ENCODE measurements at regions not wholly inside any gene's neighbourhood (a gene's known extent, or its start where the extent isn't known, plus 50 kb on each side); places are given as distances from the start of the nearest gene placed in this dataset.

DNA sequence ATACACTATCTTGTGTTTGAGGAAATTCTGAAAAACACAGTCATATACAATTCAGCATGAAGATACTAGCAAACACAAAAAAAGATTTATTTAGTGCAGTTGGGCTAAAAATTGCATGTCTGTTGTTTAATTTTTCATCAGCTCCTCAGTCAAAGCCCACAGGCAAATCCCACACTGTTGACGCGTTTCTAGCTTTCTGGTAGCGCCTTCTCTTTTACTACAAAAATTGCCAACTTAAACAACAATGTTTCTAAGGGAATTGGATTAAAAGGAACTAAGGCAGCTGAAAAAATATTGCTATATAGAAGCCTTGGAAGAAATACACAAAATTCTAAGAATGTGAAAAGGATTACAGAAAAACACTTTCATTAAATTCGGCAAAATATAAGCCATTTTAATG lies 196.7 kb upstream of the P2RY1 start:
- H3K27me3 ChIP-seq (ENCODE audit: control insufficient read depth, extremely low read depth, insufficient read depth, low read length): no peaks in the 10 kb centered on the region
- no peak overlapping the region for H3K27ac ChIP-seq (ENCODE audit: control insufficient read depth, insufficient read depth, low read length)
- H3K9me3 ChIP-seq (ENCODE audit: control insufficient read depth, low read depth, low read length): no peaks in the 10 kb centered on the region
- no peaks in the 10 kb centered on the region for H4K20me1 ChIP-seq (ENCODE audit: control insufficient read depth, extremely low read depth, insufficient read depth, low read length)
- DNase-seq (ENCODE audit: low read depth, low spot score) (no peak), FAIRE-seq (no peak)
- no peak overlapping the region for H3K9ac ChIP-seq (ENCODE audit: control insufficient read depth, extremely low read depth, insufficient read depth, low read length)
- H3K9me1 ChIP-seq (ENCODE audit: control insufficient read depth, extremely low read depth, insufficient read depth, low read length): no peaks in the 10 kb centered on the region
- no peaks in the 10 kb centered on the region for H3K36me3 ChIP-seq (ENCODE audit: control insufficient read depth in 2 of 2, extremely low read depth in 1 of 2, insufficient read depth in 2 of 2, low read length in 2 of 2)
- no peak overlapping the region for H3K4me3 ChIP-seq (ENCODE audit: control insufficient read depth in 2 of 3, extremely low read depth in 1 of 3, insufficient read depth in 2 of 3, low read depth in 1 of 3, low read length in 3 of 3)
- TF ChIP-seq, protein P1, sequence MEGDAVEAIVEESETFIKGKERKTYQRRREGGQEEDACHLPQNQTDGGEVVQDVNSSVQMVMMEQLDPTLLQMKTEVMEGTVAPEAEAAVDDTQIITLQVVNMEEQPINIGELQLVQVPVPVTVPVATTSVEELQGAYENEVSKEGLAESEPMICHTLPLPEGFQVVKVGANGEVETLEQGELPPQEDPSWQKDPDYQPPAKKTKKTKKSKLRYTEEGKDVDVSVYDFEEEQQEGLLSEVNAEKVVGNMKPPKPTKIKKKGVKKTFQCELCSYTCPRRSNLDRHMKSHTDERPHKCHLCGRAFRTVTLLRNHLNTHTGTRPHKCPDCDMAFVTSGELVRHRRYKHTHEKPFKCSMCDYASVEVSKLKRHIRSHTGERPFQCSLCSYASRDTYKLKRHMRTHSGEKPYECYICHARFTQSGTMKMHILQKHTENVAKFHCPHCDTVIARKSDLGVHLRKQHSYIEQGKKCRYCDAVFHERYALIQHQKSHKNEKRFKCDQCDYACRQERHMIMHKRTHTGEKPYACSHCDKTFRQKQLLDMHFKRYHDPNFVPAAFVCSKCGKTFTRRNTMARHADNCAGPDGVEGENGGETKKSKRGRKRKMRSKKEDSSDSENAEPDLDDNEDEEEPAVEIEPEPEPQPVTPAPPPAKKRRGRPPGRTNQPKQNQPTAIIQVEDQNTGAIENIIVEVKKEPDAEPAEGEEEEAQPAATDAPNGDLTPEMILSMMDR (optimal IDR thresholded peaks at IDR 0.05 in 1 of 3, IDR thresholded peaks at IDR 0.05 in 1 of 3, conservative IDR thresholded peaks at IDR 0.05 in 1 of 3; ENCODE audit: extremely low read depth in 1 of 3, insufficient read depth in 2 of 3, low read length in 3 of 3): no peak
- no peak for TF ChIP-seq EZH2 (IDR thresholded peaks at IDR 0.05; ENCODE audit: low read length)
- dilution Hi-C loops (cut with MboI; ENCODE audit: extremely low pct_ligation_motif_present, low sequenced_read_pairs): no loop called here
- no peak overlapping the region for H3K4me2 ChIP-seq (ENCODE audit: control insufficient read depth, extremely low read depth, insufficient read depth, low read depth, low read length)
- H3K4me1 ChIP-seq (ENCODE audit: control insufficient read depth, extremely low read depth, insufficient read depth, low read length): peaks cover 11% of the 10 kb centered on the region
- H3K79me2 ChIP-seq (ENCODE audit: control insufficient read depth, insufficient read depth, low read length): no peaks in the 10 kb centered on the region
- H2AFZ ChIP-seq (ENCODE audit: control insufficient read depth, low read length): no peak overlapping the region

DNA sequence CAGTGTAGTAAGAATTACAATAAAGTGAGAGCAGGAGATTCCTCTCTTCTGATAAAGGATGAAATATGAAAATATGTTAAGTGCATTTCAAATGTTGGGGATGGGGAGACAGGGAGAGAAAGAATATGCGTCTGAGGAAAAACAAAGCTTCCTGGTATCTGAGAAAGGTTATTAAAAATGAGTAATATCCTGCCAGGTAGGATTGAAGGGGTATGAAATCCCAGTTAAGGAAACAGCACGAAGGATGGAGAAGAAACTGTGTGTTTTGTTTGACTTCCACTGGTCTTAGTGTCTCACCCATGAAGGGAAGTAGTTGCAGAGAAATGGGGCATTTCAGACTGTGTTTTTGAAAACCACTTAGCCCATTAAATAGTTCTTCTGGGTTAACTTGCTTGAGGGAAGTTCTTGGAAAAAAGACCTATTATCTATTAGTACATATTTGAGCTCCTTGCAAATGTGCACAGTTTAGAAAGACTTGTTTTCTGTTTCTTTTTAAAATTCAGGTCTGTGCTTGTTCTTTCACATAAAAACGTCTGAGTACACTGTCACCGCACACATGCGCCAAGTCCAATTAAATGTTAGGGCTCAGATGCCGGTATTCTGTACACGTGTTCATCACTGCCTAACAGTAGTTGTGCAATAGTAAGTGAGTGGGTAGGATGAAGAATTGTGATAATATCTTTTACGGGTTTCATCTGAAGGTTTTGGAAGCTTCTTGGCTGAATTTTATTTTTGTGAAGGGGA lies 196.1 kb upstream of the P2RY1 start:
- DNase-seq (ENCODE audit: low read depth, low spot score): peak; percentile 33
- peak; percentile 81 for FAIRE-seq
- peak overlapping the region; percentile 42 for H3K27ac ChIP-seq (ENCODE audit: control insufficient read depth, insufficient read depth, low read length)
- no peak overlapping the region for H3K9ac ChIP-seq (ENCODE audit: control insufficient read depth, extremely low read depth, insufficient read depth, low read length)
- H3K4me2 ChIP-seq (ENCODE audit: control insufficient read depth, extremely low read depth, insufficient read depth, low read depth, low read length): peak overlapping the region; percentile 45
- no peaks in the 10 kb centered on the region for H3K27me3 ChIP-seq (ENCODE audit: control insufficient read depth, extremely low read depth, insufficient read depth, low read length)
- H2AFZ ChIP-seq (ENCODE audit: control insufficient read depth, low read length): peak overlapping the region; percentile 81
- H3K4me1 ChIP-seq (ENCODE audit: control insufficient read depth, extremely low read depth, insufficient read depth, low read length): peaks cover 11% of the 10 kb centered on the region
- dilution Hi-C loops (cut with MboI; ENCODE audit: extremely low pct_ligation_motif_present, low sequenced_read_pairs): no loop called here
- H3K9me3 ChIP-seq (ENCODE audit: control insufficient read depth, low read depth, low read length): no peaks in the 10 kb centered on the region
- peak overlapping the region in 2 of 3 experiments; percentile 3 to 7 for H3K4me3 ChIP-seq (ENCODE audit: control insufficient read depth in 2 of 3, extremely low read depth in 1 of 3, insufficient read depth in 2 of 3, low read depth in 1 of 3, low read length in 3 of 3)
- H3K79me2 ChIP-seq (ENCODE audit: control insufficient read depth, insufficient read depth, low read length): no peaks in the 10 kb centered on the region
- TF ChIP-seq EZH2 (IDR thresholded peaks at IDR 0.05; ENCODE audit: low read length): no peak
- TF ChIP-seq, protein P1 (optimal IDR thresholded peaks at IDR 0.05 in 1 of 3, IDR thresholded peaks at IDR 0.05 in 1 of 3, conservative IDR thresholded peaks at IDR 0.05 in 1 of 3; ENCODE audit: extremely low read depth in 1 of 3, insufficient read depth in 2 of 3, low read length in 3 of 3): no peak
- H4K20me1 ChIP-seq (ENCODE audit: control insufficient read depth, extremely low read depth, insufficient read depth, low read length): no peaks in the 10 kb centered on the region
- no peaks in the 10 kb centered on the region for H3K36me3 ChIP-seq (ENCODE audit: control insufficient read depth in 2 of 2, extremely low read depth in 1 of 2, insufficient read depth in 2 of 2, low read length in 2 of 2)
- no peaks in the 10 kb centered on the region for H3K9me1 ChIP-seq (ENCODE audit: control insufficient read depth, extremely low read depth, insufficient read depth, low read length)

Data from keratinocyte (primary cell).